Hepatocyte (in vitro differentiated cells): ENCODE measurements at regions not wholly inside any gene's neighbourhood (a gene's known extent, or its start where the extent isn't known, plus 50 kb on each side); places are given as distances from the start of the nearest gene placed in this dataset.
A peak's percentile ranks its signal among the peaks of the same experiment; 100 is the strongest.

ENCODE experiments used
- DNase-seq: peaks from one replicate; pipeline ENCODE4 v3.0.0-alpha.2; 2016; ENCODE audit warnings: low spot score
- H2AFZ ChIP-seq: fragments of 200-600 bp; sonication (generic); 2 replicates; pipeline ENCODE4 v1.6.0; 2016; ENCODE audit warnings: antibody characterized with exemption, mild to moderate bottlenecking
- H3K27ac ChIP-seq: fragments of 200-600 bp; sonication (generic); 2 replicates; pipeline ENCODE4 v1.5.1; 2016; ENCODE audit warnings: mild to moderate bottlenecking
- H3K27me3 ChIP-seq: fragments of 200-600 bp; sonication (generic); 2 replicates; pipeline ENCODE4 v1.6.1; 2016
- H3K36me3 ChIP-seq: fragments of 200-600 bp; sonication (generic); replicated peaks from 2 replicates; pipeline ENCODE4 v1.5.1; 2016; ENCODE audit warnings: low read depth; ENCODE audit not compliant: insufficient read depth
- H3K4me1 ChIP-seq: fragments of 200-600 bp; sonication (generic); 2 replicates; pipeline ENCODE4 v1.5.1; 2016; ENCODE audit warnings: mild to moderate bottlenecking, moderate library complexity; ENCODE audit not compliant: insufficient read depth
- H3K4me2 ChIP-seq: fragments of 200-600 bp; sonication (generic); 2 replicates; pipeline ENCODE4 v1.6.0; 2016
- H3K4me3 ChIP-seq: fragments of 200-600 bp; sonication (generic); 2 replicates; pipeline ENCODE4 v1.5.1; 2016; ENCODE audit warnings: mild to moderate bottlenecking
- H3K79me2 ChIP-seq: fragments of 200-600 bp; sonication (generic); 2 replicates; pipeline ENCODE4 v1.6.0; 2017; ENCODE audit warnings: mild to moderate bottlenecking
- H3K9me2 ChIP-seq: fragments of 200-600 bp; sonication (generic); replicated peaks from 2 replicates; pipeline ENCODE4 v1.6.0; 2017; ENCODE audit warnings: mild to moderate bottlenecking; ENCODE audit not compliant: insufficient read depth
- H3K9me3 ChIP-seq: fragments of 200-600 bp; sonication (generic); 2 replicates; pipeline ENCODE4 v1.5.1; 2016; ENCODE audit warnings: low read depth, mild to moderate bottlenecking
- H4K20me1 ChIP-seq: fragments of 200-600 bp; sonication (generic); 2 replicates; pipeline ENCODE4 v1.6.0; 2016; ENCODE audit warnings: mild to moderate bottlenecking; ENCODE audit not compliant: insufficient read depth, poor library complexity, severe bottlenecking
- CTCF ChIP-seq: fragments of 200-600 bp; sonication (generic); IDR thresholded peaks from 2 replicates; pipeline ENCODE4 v1.5.1; 2016; ENCODE audit warnings: antibody characterized with exemption, mild to moderate bottlenecking; ENCODE audit not compliant: poor library complexity
- EZH2 ChIP-seq: fragments of 200-600 bp; sonication (generic); IDR thresholded peaks from 2 replicates; pipeline ENCODE4 v1.6.1; 2016; ENCODE audit warnings: antibody characterized with exemption, mild to moderate bottlenecking, borderline replicate concordance
- EZH2phosphoT487 ChIP-seq: fragments of 200-600 bp; sonication (generic); IDR thresholded peaks from one replicate; pipeline ENCODE4 v1.6.1; 2018; ENCODE audit warnings: antibody characterized with exemption, mild to moderate bottlenecking, low read depth, moderate library complexity; ENCODE audit not compliant: unreplicated experiment, severe bottlenecking
- WGBS: methylation state at CpG from one replicate; pipeline ENCODE4 v1.1.6; 2016; ENCODE audit warnings: low lambda C conversion rate; ENCODE audit errors: missing lambda C conversion rate; 5-methylcytosine and 5-hydroxymethylcytosine counted together

GRCh38 chr9:33687779-33688178, 107.6 kb upstream of the PRSS3 start:
- 56% methylated on average over 2 of the region's 2 CpGs for WGBS
- H3K36me3 ChIP-seq: no peaks in the 10 kb centered on the region
- no peak overlapping the region for H3K4me2 ChIP-seq
- H3K27ac ChIP-seq: no peak overlapping the region
- no peaks in the 10 kb centered on the region for H4K20me1 ChIP-seq
- H3K9me3 ChIP-seq: no peaks in the 10 kb centered on the region
- no peaks in the 10 kb centered on the region for H3K27me3 ChIP-seq
- no peaks in the 10 kb centered on the region for H3K79me2 ChIP-seq
- peak; percentile 11 for DNase-seq
- no peaks in the 10 kb centered on the region for H3K4me1 ChIP-seq
- no peak overlapping the region for H3K4me3 ChIP-seq
- no peak overlapping the region for H2AFZ ChIP-seq
- TF ChIP-seq EZH2phosphoT487 (no peak), EZH2 (no peak), CTCF (no peak)
- H3K9me2 ChIP-seq: no peaks in the 10 kb centered on the region

- 74% methylated on average over 2 of the region's 2 CpGs for WGBS
- H3K27me3 ChIP-seq: no peaks in the 10 kb centered on the region
- H3K79me2 ChIP-seq: no peaks in the 10 kb centered on the region
- TF ChIP-seq EZH2phosphoT487 (no peak), EZH2 (no peak)
- no peaks in the 10 kb centered on the region for H3K4me1 ChIP-seq
- no peak overlapping the region for H2AFZ ChIP-seq
- H3K36me3 ChIP-seq: no peaks in the 10 kb centered on the region
- H3K4me2 ChIP-seq: no peak overlapping the region
- no peak for DNase-seq
- H3K27ac ChIP-seq: no peak overlapping the region
- no peaks in the 10 kb centered on the region for H3K9me2 ChIP-seq
- no peak overlapping the region for H3K4me3 ChIP-seq
- no peaks in the 10 kb centered on the region for H3K9me3 ChIP-seq
- H4K20me1 ChIP-seq: no peaks in the 10 kb centered on the region
These were observed 105.0 kb upstream of the PRSS3 start for GRCh38 chr9:33690143-33690933.

DNA sequence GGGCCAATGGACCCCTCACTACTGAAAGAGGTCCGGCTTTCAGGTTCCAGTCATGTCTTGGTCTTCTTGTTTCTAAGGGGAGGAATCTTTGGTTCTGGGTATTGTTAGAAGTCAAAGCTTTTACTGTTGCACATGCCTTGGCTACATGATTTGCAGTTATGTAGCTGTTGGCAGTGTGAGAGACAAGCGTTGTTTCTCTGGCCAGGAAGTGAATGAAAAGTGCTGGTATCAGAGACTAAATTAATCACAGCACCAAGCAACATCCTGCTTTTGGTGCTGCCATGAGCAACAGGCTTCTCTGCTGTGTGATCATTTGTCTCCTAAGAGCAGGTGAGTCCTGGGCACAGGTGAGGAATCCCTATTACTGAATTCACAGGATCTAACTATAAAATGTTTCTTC, 100.1 kb upstream of the PRSS3 start:
- Histone ChIP-seq H3K4me1 (no peaks in the 10 kb centered on the region), H3K4me2 (no peak overlapping the region), H2AFZ (no peak overlapping the region), H3K27ac (no peak overlapping the region), H3K4me3 (no peak overlapping the region), H3K9me3 (no peaks in the 10 kb centered on the region), H3K27me3 (no peaks in the 10 kb centered on the region), H4K20me1 (no peaks in the 10 kb centered on the region), H3K9me2 (no peaks in the 10 kb centered on the region), H3K79me2 (no peaks in the 10 kb centered on the region), H3K36me3 (no peaks in the 10 kb centered on the region)
- WGBS: 95% methylated on average over 2 of the region's 2 CpGs
- TF ChIP-seq EZH2 (no peak), CTCF (no peak), EZH2phosphoT487 (no peak)
- no peak for DNase-seq

- H3K9me2 ChIP-seq: no peaks in the 10 kb centered on the region
- no peak overlapping the region for H3K27ac ChIP-seq
- no peak overlapping the region for H3K4me2 ChIP-seq
- TF ChIP-seq EZH2: no peak
- no peak for TF ChIP-seq CTCF
- TF ChIP-seq EZH2phosphoT487: no peak
- H3K4me3 ChIP-seq: no peak overlapping the region
- no peaks in the 10 kb centered on the region for H3K9me3 ChIP-seq
- no peaks in the 10 kb centered on the region for H4K20me1 ChIP-seq
- WGBS: 94% methylated on average over 3 of the region's 3 CpGs
- no peaks in the 10 kb centered on the region for H3K4me1 ChIP-seq
- no peaks in the 10 kb centered on the region for H3K27me3 ChIP-seq
- H2AFZ ChIP-seq: no peak overlapping the region
- no peaks in the 10 kb centered on the region for H3K36me3 ChIP-seq
- H3K79me2 ChIP-seq: no peaks in the 10 kb centered on the region
- DNase-seq: no peak
These were observed 99.5 kb upstream of the PRSS3 start for GRCh38 chr9:33695856-33696255.
